GM23248 (cell line): ENCODE measurements at regions not wholly inside any gene's neighbourhood (a gene's known extent, or its start where the extent isn't known, plus 50 kb on each side); places are given as distances from the start of the nearest gene placed in this dataset.

Experiments
- DNase-seq: peaks from one replicate; pipeline ENCODE4 v3.0.0-alpha.2; 2015
- H2AFZ ChIP-seq: fragments of 200-600 bp; sonication (generic); 2 replicates; pipeline ENCODE4 v1.6.1; 2016; ENCODE audit warnings: antibody characterized with exemption
- H3F3A ChIP-seq: fragments of 200-600 bp; sonication (generic); 2 replicates; pipeline ENCODE4 v1.6.1; 2016; ENCODE audit warnings: mild to moderate bottlenecking, antibody characterized with exemption, mixed run types; ENCODE audit not compliant: insufficient read depth
- H3K27ac ChIP-seq: fragments of 200-600 bp; sonication (generic); 2 replicates; pipeline ENCODE4 v1.5.1; 2016; ENCODE audit warnings: mild to moderate bottlenecking
- H3K27me3 ChIP-seq: fragments of 200-600 bp; sonication (generic); replicated peaks from 2 replicates; pipeline ENCODE4 v1.6.1; 2016; ENCODE audit warnings: mild to moderate bottlenecking; ENCODE audit not compliant: insufficient read depth
- H3K36me3 ChIP-seq: fragments of 200-600 bp; sonication (generic); 2 replicates; pipeline ENCODE4 v1.6.1; 2016; ENCODE audit warnings: low read depth, mild to moderate bottlenecking
- H3K4me1 ChIP-seq: fragments of 200-600 bp; sonication (generic); 2 replicates; pipeline ENCODE4 v1.6.1; 2016; ENCODE audit warnings: mild to moderate bottlenecking; ENCODE audit not compliant: insufficient read depth
- H3K4me2 ChIP-seq: fragments of 200-600 bp; sonication (generic); one replicate; pipeline ENCODE4 v1.6.1; 2016; ENCODE audit warnings: mild to moderate bottlenecking; ENCODE audit not compliant: unreplicated experiment
- H3K4me3 ChIP-seq: fragments of 200-600 bp; sonication (generic); 2 replicates; pipeline ENCODE4 v1.5.1; 2016; ENCODE audit warnings: mild to moderate bottlenecking
- H3K79me2 ChIP-seq: fragments of 200-600 bp; sonication (generic); 2 replicates; pipeline ENCODE4 v1.6.1; 2016; ENCODE audit warnings: mild to moderate bottlenecking; ENCODE audit not compliant: insufficient read depth
- H3K9ac ChIP-seq: fragments of 200-600 bp; sonication (generic); 2 replicates; pipeline ENCODE4 v1.6.1; 2016; ENCODE audit warnings: mild to moderate bottlenecking
- H3K9me2 ChIP-seq: fragments of 200-600 bp; sonication (generic); 2 replicates; pipeline ENCODE4 v1.6.1; 2016; ENCODE audit warnings: mixed run types, mild to moderate bottlenecking, moderate library complexity; ENCODE audit not compliant: insufficient read depth
- H3K9me3 ChIP-seq: fragments of 200-600 bp; sonication (generic); one replicate; pipeline ENCODE4 v1.6.1; 2017; ENCODE audit warnings: low read depth
- H4K20me1 ChIP-seq: fragments of 200-600 bp; sonication (generic); 2 replicates; pipeline ENCODE4 v1.6.0; 2016; ENCODE audit not compliant: insufficient read depth
- EZH2 ChIP-seq: fragments of 200-600 bp; sonication (generic); IDR thresholded peaks from 2 replicates; pipeline ENCODE4 v1.6.1; 2018; ENCODE audit warnings: antibody characterized with exemption, mild to moderate bottlenecking; ENCODE audit not compliant: insufficient read depth, poor library complexity, severe bottlenecking
- EZH2phosphoT487 ChIP-seq: fragments of 200-600 bp; sonication (generic); IDR thresholded peaks from 2 replicates; pipeline ENCODE4 v1.6.1; 2018; ENCODE audit warnings: antibody characterized with exemption, moderate library complexity, mild to moderate bottlenecking, low read depth; ENCODE audit not compliant: insufficient read depth
- WGBS, 2 experiments: methylation state at CpG; one replicate each; pipeline ENCODE4 v1.1.6; 2015 to 2017; ENCODE audit warnings: low lambda C conversion rate in 2 of 2, low coverage in 1 of 2; ENCODE audit errors: missing lambda C conversion rate in 2 of 2; 5-methylcytosine and 5-hydroxymethylcytosine counted together
- in situ Hi-C: fragments of 300-500 bp; cut with MboI; formaldehyde crosslinking; loops from 2 replicates; pipeline ENCODE4 v1.15.0; 2020

DNA sequence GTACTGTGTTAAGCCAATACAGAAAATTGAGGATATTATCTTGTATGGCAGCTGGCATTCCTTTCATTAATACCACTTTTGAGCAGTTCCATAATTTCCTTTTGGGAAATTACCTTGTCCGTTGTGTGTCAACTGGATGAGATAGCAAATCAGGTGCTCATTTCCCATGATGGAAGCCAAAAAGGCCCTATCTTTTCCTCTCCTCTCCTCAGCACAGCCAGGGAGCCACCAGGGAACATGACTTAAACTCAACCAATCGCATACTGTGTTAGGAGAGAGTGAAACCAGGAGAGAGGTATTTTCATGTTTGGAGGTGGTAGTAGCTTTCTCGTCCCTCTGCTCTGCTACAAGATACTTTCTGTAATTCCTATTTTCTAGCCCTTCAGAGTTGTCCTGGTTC, 96.1 kb upstream of the TOX3 start:
- no peaks in the 10 kb centered on the region for H3K9me2 ChIP-seq
- H3K4me1 ChIP-seq = no peaks in the 10 kb centered on the region
- H4K20me1 ChIP-seq = no peaks in the 10 kb centered on the region
- no peak overlapping the region for H3K4me2 ChIP-seq
- no peak overlapping the region for H2AFZ ChIP-seq
- H3K4me3 ChIP-seq = no peak overlapping the region
- no peak overlapping the region for H3K9ac ChIP-seq
- 10 to 14% methylated on average over 3 of the region's 3 CpGs for WGBS, 2 experiments
- H3F3A ChIP-seq = no peaks in the 10 kb centered on the region
- no peak for DNase-seq
- no peaks in the 10 kb centered on the region for H3K79me2 ChIP-seq
- TF ChIP-seq EZH2 (no peak), EZH2phosphoT487 (no peak)
- in situ Hi-C loops = no loop called here
- no peaks in the 10 kb centered on the region for H3K27me3 ChIP-seq
- no peaks in the 10 kb centered on the region for H3K36me3 ChIP-seq
- H3K9me3 ChIP-seq = no peaks in the 10 kb centered on the region
- no peak overlapping the region for H3K27ac ChIP-seq

DNA sequence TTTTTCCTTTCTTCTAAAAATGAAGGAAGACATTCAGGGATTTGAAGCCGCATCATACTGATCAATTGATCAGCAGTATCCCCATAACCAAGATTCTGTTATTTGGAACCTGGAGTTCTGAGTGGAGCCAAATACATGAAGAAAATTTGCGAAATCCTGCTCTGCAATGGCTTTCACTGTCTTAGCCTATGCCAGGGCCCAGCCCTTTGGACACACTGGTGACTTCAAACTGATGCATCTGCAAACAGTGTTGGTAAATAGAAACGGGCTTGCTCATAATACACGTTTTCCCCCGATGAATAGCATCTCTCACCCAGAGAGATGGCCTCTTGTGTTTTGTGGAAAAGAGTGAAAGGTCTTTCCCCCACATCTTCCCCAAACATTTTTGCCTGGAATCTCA, 87.6 kb upstream of the TOX3 start:
- DNase-seq = no peak
- no peaks in the 10 kb centered on the region for H3K27me3 ChIP-seq
- whole genome bisulfite sequencing, 2 experiments = 19 to 28% methylated on average over 5 of the region's 5 CpGs
- no peaks in the 10 kb centered on the region for H3K4me1 ChIP-seq
- no peak for TF ChIP-seq EZH2phosphoT487
- no peak for TF ChIP-seq EZH2
- no peak overlapping the region for H2AFZ ChIP-seq
- H3F3A ChIP-seq = no peaks in the 10 kb centered on the region
- no peak overlapping the region for H3K4me3 ChIP-seq
- H3K9ac ChIP-seq = no peak overlapping the region
- H3K4me2 ChIP-seq = no peak overlapping the region
- H3K9me2 ChIP-seq = no peaks in the 10 kb centered on the region
- no peaks in the 10 kb centered on the region for H3K36me3 ChIP-seq
- H3K79me2 ChIP-seq = no peaks in the 10 kb centered on the region
- H4K20me1 ChIP-seq = no peaks in the 10 kb centered on the region
- no peak overlapping the region for H3K27ac ChIP-seq
- in situ Hi-C loops = no loop called here
- H3K9me3 ChIP-seq = no peaks in the 10 kb centered on the region

- Histone ChIP-seq H3K9me2 (no peaks in the 10 kb centered on the region), H4K20me1 (no peaks in the 10 kb centered on the region), H3F3A (no peaks in the 10 kb centered on the region), H3K4me1 (no peaks in the 10 kb centered on the region), H3K4me3 (no peak overlapping the region), H3K36me3 (no peaks in the 10 kb centered on the region), H3K27ac (no peak overlapping the region), H3K9me3 (no peaks in the 10 kb centered on the region), H2AFZ (no peak overlapping the region), H3K79me2 (no peaks in the 10 kb centered on the region), H3K9ac (no peak overlapping the region), H3K27me3 (no peaks in the 10 kb centered on the region), H3K4me2 (no peak overlapping the region)
- no peak for TF ChIP-seq EZH2phosphoT487
- no peak for TF ChIP-seq EZH2
- no peak for DNase-seq
- 34 to 43% methylated on average over 3 of the region's 3 CpGs for WGBS, 2 experiments
- in situ Hi-C loops = no loop called here
Measured at GRCh38 chr16:52634104-52634503, 87.2 kb upstream of the TOX3 start.

GRCh38 chr16:52633230-52633629, 86.3 kb upstream of the TOX3 start:
- no peaks in the 10 kb centered on the region for H3K79me2 ChIP-seq
- WGBS, 2 experiments = 36% methylated on average over 6 of the region's 6 CpGs
- H3K9me2 ChIP-seq = no peaks in the 10 kb centered on the region
- H3K36me3 ChIP-seq = no peaks in the 10 kb centered on the region
- no peaks in the 10 kb centered on the region for H3F3A ChIP-seq
- no peak for DNase-seq
- no peak overlapping the region for H2AFZ ChIP-seq
- no peaks in the 10 kb centered on the region for H3K4me1 ChIP-seq
- H3K9me3 ChIP-seq = no peaks in the 10 kb centered on the region
- no peaks in the 10 kb centered on the region for H3K27me3 ChIP-seq
- no peak for TF ChIP-seq EZH2phosphoT487
- no peak for TF ChIP-seq EZH2
- in situ Hi-C loops = no loop called here
- no peak overlapping the region for H3K4me3 ChIP-seq
- no peak overlapping the region for H3K9ac ChIP-seq
- no peaks in the 10 kb centered on the region for H4K20me1 ChIP-seq
- H3K4me2 ChIP-seq = no peak overlapping the region
- no peak overlapping the region for H3K27ac ChIP-seq

GRCh38 chr16:52631711-52632110, 84.8 kb upstream of the TOX3 start:
- H3K27ac ChIP-seq = no peak overlapping the region
- H3K79me2 ChIP-seq = no peaks in the 10 kb centered on the region
- WGBS, 2 experiments = 14 to 20% methylated on average over 2 of the region's 2 CpGs
- no peaks in the 10 kb centered on the region for H4K20me1 ChIP-seq
- DNase-seq = no peak
- H3K4me3 ChIP-seq = no peak overlapping the region
- in situ Hi-C loops = no loop called here
- no peak overlapping the region for H3K4me2 ChIP-seq
- TF ChIP-seq EZH2phosphoT487 (no peak), EZH2 (no peak)
- no peaks in the 10 kb centered on the region for H3K9me2 ChIP-seq
- H2AFZ ChIP-seq = no peak overlapping the region
- H3K4me1 ChIP-seq = no peaks in the 10 kb centered on the region
- H3K9ac ChIP-seq = no peak overlapping the region
- no peaks in the 10 kb centered on the region for H3K27me3 ChIP-seq
- H3F3A ChIP-seq = no peaks in the 10 kb centered on the region
- H3K9me3 ChIP-seq = no peaks in the 10 kb centered on the region
- no peaks in the 10 kb centered on the region for H3K36me3 ChIP-seq
